Vagina (tissue), 2 donors: ENCODE measurements at regions not wholly inside any gene's neighbourhood (a gene's known extent, or its start where the extent isn't known, plus 50 kb on each side); places are given as distances from the start of the nearest gene placed in this dataset.

Experiments used
- DNase-seq, 2 donors: peaks; one replicate each; pipeline ENCODE4 v3.0.0-alpha.2; 2017; ENCODE audit errors: extremely low spot score in 2 of 2
- H3K27ac ChIP-seq: fragments of 200-600 bp; sonication (generic); one replicate; pipeline ENCODE4 v1.5.1; 2019
- H3K27me3 ChIP-seq: fragments of 200-600 bp; sonication (generic); one replicate; pipeline ENCODE4 v1.5.1; 2019
- H3K36me3 ChIP-seq, 2 donors: fragments of 200-600 bp; sonication (generic); one replicate each; pipeline ENCODE4 v1.5.1; 2017 to 2019
- H3K4me1 ChIP-seq: fragments of 200-600 bp; sonication (generic); one replicate; pipeline ENCODE4 v1.5.1; 2019
- H3K4me3 ChIP-seq, 2 donors: fragments of 200-600 bp; sonication (generic); 1 replicate in 1 of 2; 2 replicates in 1 of 2; pipeline ENCODE4 v1.5.1; 2016 to 2019
- H3K9me3 ChIP-seq: fragments of 200-600 bp; sonication (generic); one replicate; pipeline ENCODE4 v1.5.1; 2019
- CTCF ChIP-seq, 3 experiments: fragments of 450-650 bp in 2 of 3; fragments of 200-600 bp in 1 of 3; sonication (generic) in 1 of 3; IDR thresholded peaks; one replicate each; pipeline ENCODE4 v1.5.1; 2017 to 2019; ENCODE audit warnings: antibody characterized with exemption in 3 of 3, mild to moderate bottlenecking in 2 of 3, moderate library complexity in 2 of 3
- POLR2A ChIP-seq, 2 donors: fragments of 450-650 bp; IDR thresholded peaks; one replicate each; pipeline ENCODE4 v1.6.1; 2017; ENCODE audit warnings: antibody characterized with exemption in 2 of 2, mild to moderate bottlenecking in 2 of 2, moderate library complexity in 2 of 2
- POLR2AphosphoS5 ChIP-seq, 2 donors: sonication (generic); formaldehyde crosslinking; IDR thresholded peaks; one replicate each; pipeline ENCODE4 v1.9.0; 2017; ENCODE audit warnings: antibody characterized with exemption in 2 of 2, mild to moderate bottlenecking in 2 of 2, low read depth in 1 of 2; ENCODE audit not compliant: insufficient read depth in 1 of 2
- intact Hi-C: fragments of 100-400 bp; cut with DNase I; formaldehyde crosslinking; loops from one replicate; pipeline ENCODE4 v1.15.1; 2023

- no peaks in the 10 kb centered on the region for H3K27me3 ChIP-seq
- no peak overlapping the region for H3K4me3 ChIP-seq
- no peak overlapping the region for H3K27ac ChIP-seq
- intact Hi-C loops: no loop called here
- TF ChIP-seq CTCF (IDR thresholded peaks at IDR 0.05) (no peak), POLR2A (IDR thresholded peaks at IDR 0.05) (no peak), POLR2AphosphoS5 (IDR thresholded peaks at IDR 0.05; ENCODE audit: insufficient read depth in 1 of 2, low read depth in 1 of 2) (no peak)
- no peaks in the 10 kb centered on the region for H3K36me3 ChIP-seq
- H3K9me3 ChIP-seq: no peaks in the 10 kb centered on the region
- no peaks in the 10 kb centered on the region for H3K4me1 ChIP-seq
- no peak for DNase-seq
Measured at GRCh38 chr12:45622210-45622937, 107.1 kb upstream of the ARID2 start.

- intact Hi-C loops: no loop called here
- no peaks in the 10 kb centered on the region for H3K4me1 ChIP-seq
- H3K4me3 ChIP-seq: no peak overlapping the region
- no peaks in the 10 kb centered on the region for H3K27me3 ChIP-seq
- H3K9me3 ChIP-seq: no peaks in the 10 kb centered on the region
- no peak overlapping the region for H3K27ac ChIP-seq
- no peaks in the 10 kb centered on the region for H3K36me3 ChIP-seq
- no peak for TF ChIP-seq CTCF (IDR thresholded peaks at IDR 0.05)
- TF ChIP-seq POLR2A (IDR thresholded peaks at IDR 0.05): no peak
- TF ChIP-seq POLR2AphosphoS5 (IDR thresholded peaks at IDR 0.05; ENCODE audit: insufficient read depth in 1 of 2, low read depth in 1 of 2): no peak
- no peak for DNase-seq
Measured at GRCh38 chr12:45623221-45623620, 106.3 kb upstream of the ARID2 start.

- no peak overlapping the region for H3K4me3 ChIP-seq
- no peaks in the 10 kb centered on the region for H3K36me3 ChIP-seq
- DNase-seq: no peak
- intact Hi-C loops: no loop called here
- no peak overlapping the region for H3K27ac ChIP-seq
- TF ChIP-seq POLR2AphosphoS5 (IDR thresholded peaks at IDR 0.05; ENCODE audit: insufficient read depth in 1 of 2, low read depth in 1 of 2) (no peak), POLR2A (IDR thresholded peaks at IDR 0.05) (no peak), CTCF (IDR thresholded peaks at IDR 0.05) (no peak)
- no peaks in the 10 kb centered on the region for H3K27me3 ChIP-seq
- H3K4me1 ChIP-seq: no peaks in the 10 kb centered on the region
- H3K9me3 ChIP-seq: no peaks in the 10 kb centered on the region
Measured at GRCh38 chr12:45623940-45624339, 105.6 kb upstream of the ARID2 start.

- Histone ChIP-seq H3K27me3 (no peaks in the 10 kb centered on the region), H3K9me3 (no peaks in the 10 kb centered on the region), H3K36me3 (no peaks in the 10 kb centered on the region), H3K27ac (no peak overlapping the region), H3K4me3 (no peak overlapping the region), H3K4me1 (no peaks in the 10 kb centered on the region)
- intact Hi-C loops: no loop called here
- no peak for DNase-seq
- TF ChIP-seq POLR2A (IDR thresholded peaks at IDR 0.05): no peak
- no peak for TF ChIP-seq POLR2AphosphoS5 (IDR thresholded peaks at IDR 0.05; ENCODE audit: insufficient read depth in 1 of 2, low read depth in 1 of 2)
- no peak for TF ChIP-seq CTCF (IDR thresholded peaks at IDR 0.05)
Measured at GRCh38 chr12:45626965-45627364, 102.5 kb upstream of the ARID2 start.

GRCh38 chr12:45627407-45628069, 102.0 kb upstream of the ARID2 start:
- TF ChIP-seq POLR2AphosphoS5 (IDR thresholded peaks at IDR 0.05; ENCODE audit: insufficient read depth in 1 of 2, low read depth in 1 of 2) (no peak), CTCF (IDR thresholded peaks at IDR 0.05) (no peak), POLR2A (IDR thresholded peaks at IDR 0.05) (no peak)
- no peak for DNase-seq
- intact Hi-C loops: no loop called here
- Histone ChIP-seq H3K36me3 (no peaks in the 10 kb centered on the region), H3K4me1 (no peaks in the 10 kb centered on the region), H3K4me3 (no peak overlapping the region), H3K9me3 (no peaks in the 10 kb centered on the region), H3K27me3 (no peaks in the 10 kb centered on the region), H3K27ac (no peak overlapping the region)
